ENCODE measurements at regions not wholly inside any gene's neighbourhood (a gene's known extent, or its start where the extent isn't known, plus 50 kb on each side); places are given as distances from the start of the nearest gene placed in this dataset.

DNA sequence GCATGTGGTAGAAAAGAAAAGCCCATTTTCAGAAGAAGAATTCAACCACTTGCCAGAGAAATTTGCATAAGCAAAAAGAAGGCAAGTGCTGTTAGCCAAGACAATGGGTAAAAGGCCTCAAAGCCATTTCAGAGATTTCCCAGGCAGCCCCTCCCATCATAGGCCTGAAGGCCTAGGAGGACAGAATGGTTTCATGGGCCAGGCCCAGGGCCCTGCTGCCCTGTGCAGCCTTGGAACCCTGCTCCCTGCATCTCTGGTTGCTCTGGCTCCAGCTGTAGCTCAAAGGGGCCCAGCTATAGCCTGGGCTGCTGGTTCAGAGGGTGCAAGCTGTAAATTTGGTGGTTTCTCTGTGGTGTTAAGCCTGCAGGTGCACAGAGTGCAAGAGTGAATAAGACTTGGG lies 212.8 kb downstream of the EFNB2 start:
- TF ChIP-seq CTCF (IDR thresholded peaks at IDR 0.05; ENCODE audit: low read length) (no peak), EZH2 (IDR thresholded peaks at IDR 0.05; ENCODE audit: borderline replicate concordance, low read length) (no peak)
